Transverse colon (tissue), 4 donors: ENCODE measurements at regions not wholly inside any gene's neighbourhood (a gene's known extent, or its start where the extent isn't known, plus 50 kb on each side); places are given as distances from the start of the nearest gene placed in this dataset.

Experiments
- DNase-seq: peaks from one replicate; pipeline ENCODE4 v3.0.0-alpha.2; 2019
- H3K27ac ChIP-seq, 4 donors: fragments of 200-600 bp; sonication (generic); 2 replicates each; pipeline ENCODE4 v1.5.1; 2016 to 2018; ENCODE audit warnings: inconsistent platforms in 4 of 4
- H3K27me3 ChIP-seq: fragments of 200-600 bp; sonication (generic); 2 replicates; pipeline ENCODE4 v1.5.1; 2017; ENCODE audit warnings: inconsistent platforms
- H3K36me3 ChIP-seq, 4 donors: fragments of 200-600 bp; sonication (generic); 2 replicates each; pipeline ENCODE4 v1.5.1; 2017 to 2019; ENCODE audit warnings: inconsistent platforms in 4 of 4
- H3K4me1 ChIP-seq, 4 donors: fragments of 200-600 bp; sonication (generic); 2 replicates each; pipeline ENCODE4 v1.5.1; 2017 to 2020; ENCODE audit warnings: inconsistent platforms in 4 of 4
- H3K4me3 ChIP-seq, 4 donors: fragments of 200-600 bp; sonication (generic); 1 replicate in 1 of 4; 2 replicates in 3 of 4; pipeline versions ENCODE4 v1.5.1 to v1.6.1; 2017 to 2019; ENCODE audit warnings: inconsistent platforms in 4 of 4
- H3K9me3 ChIP-seq, 2 donors: fragments of 200-600 bp; sonication (generic); 2 replicates each; pipeline ENCODE4 v1.5.1; 2017 to 2019; ENCODE audit warnings: inconsistent platforms in 2 of 2
- CTCF ChIP-seq, 5 experiments: fragments of 200-600 bp in 3 of 5; fragments of 450-650 bp in 2 of 5; sonication (generic) in 3 of 5; IDR thresholded peaks; 1 replicate in 2 of 5; 2 replicates in 3 of 5; pipeline ENCODE4 v1.5.1; 2016 to 2017; ENCODE audit warnings: antibody characterized with exemption in 5 of 5, inconsistent platforms in 3 of 5, mild to moderate bottlenecking in 2 of 5, moderate library complexity in 1 of 5
- EP300 ChIP-seq: sonication (generic); formaldehyde crosslinking; IDR thresholded peaks from one replicate; pipeline ENCODE4 v1.6.1; 2017; ENCODE audit warnings: antibody characterized with exemption, low read depth
- POLR2A ChIP-seq: fragments of 450-650 bp; IDR thresholded peaks from one replicate; pipeline ENCODE4 v1.6.1; 2016; ENCODE audit warnings: antibody characterized with exemption, mild to moderate bottlenecking, moderate library complexity
- POLR2AphosphoS5 ChIP-seq, 3 donors: sonication (generic); formaldehyde crosslinking; IDR thresholded peaks; one replicate each; pipeline ENCODE4 v1.6.1; 2016; ENCODE audit warnings: antibody characterized with exemption in 3 of 3
- WGBS, 2 donors: methylation state at CpG; one replicate each; pipeline ENCODE4 v1.1.5; 2018; ENCODE audit warnings: low coverage in 1 of 2; 5-methylcytosine and 5-hydroxymethylcytosine counted together
- in situ Hi-C, 4 donors: fragments of 200-750 bp; cut with MboI; loops; one replicate each; pipeline versions ENCODE4 v1.15.0 to v1.15.1; 2017; ENCODE audit warnings: low sequenced_read_pairs in 3 of 4, low pct_ligation_motif_present in 1 of 4, low pct_unique_long_range_greater_than_20kb in 1 of 4
- intact Hi-C: fragments of 100-400 bp; cut with DNase I; formaldehyde crosslinking; loops from one replicate; pipeline ENCODE4 v1.15.1; 2023; ENCODE audit warnings: low total_unique reads

GRCh38 chr22:48588151-48588877 is 1239.4 kb downstream of the BRD1 start:
- Histone ChIP-seq H3K4me3 (no peak overlapping the region), H3K4me1 (no peaks in the 10 kb centered on the region), H3K27ac (no peak overlapping the region), H3K36me3 (no peaks in the 10 kb centered on the region), H3K9me3 (no peaks in the 10 kb centered on the region), H3K27me3 (no peaks in the 10 kb centered on the region)
- intact Hi-C loops = no loop called here
- in situ Hi-C loops = no loop called here
- DNase-seq = no peak
- TF ChIP-seq POLR2A = no peak
- no peak for TF ChIP-seq EP300
- TF ChIP-seq POLR2AphosphoS5 (IDR thresholded peaks at IDR 0.05) = no peak
- TF ChIP-seq CTCF (IDR thresholded peaks at IDR 0.05) = no peak
- WGBS, 2 donors = 87% methylated on average over 23 of the region's 23 CpGs; no CpG with 5 or more reads in 1 of the 2 donors

- no peak for DNase-seq
- no peak for TF ChIP-seq EP300
- no peak for TF ChIP-seq POLR2A
- TF ChIP-seq POLR2AphosphoS5 (IDR thresholded peaks at IDR 0.05) = no peak
- no peak for TF ChIP-seq CTCF (IDR thresholded peaks at IDR 0.05)
- in situ Hi-C loops = no loop called here
Measured at GRCh38 chr22:48587236-48587865, 1240.3 kb downstream of the BRD1 start.

GRCh38 chr22:48586799-48587185 is 1240.9 kb downstream of the BRD1 start:
- 80% methylated on average over 7 of the region's 7 CpGs; no CpG with 5 or more reads in 1 of the 2 donors for WGBS, 2 donors
- no peaks in the 10 kb centered on the region for H3K4me1 ChIP-seq
- no peaks in the 10 kb centered on the region for H3K36me3 ChIP-seq
- intact Hi-C loops (no loop called here), in situ Hi-C loops (no loop called here)
- TF ChIP-seq POLR2AphosphoS5 (IDR thresholded peaks at IDR 0.05) = no peak
- no peak for TF ChIP-seq EP300
- no peak for TF ChIP-seq CTCF (IDR thresholded peaks at IDR 0.05)
- no peak for TF ChIP-seq POLR2A
- no peak overlapping the region for H3K27ac ChIP-seq
- no peak for DNase-seq
- H3K27me3 ChIP-seq = no peaks in the 10 kb centered on the region
- H3K9me3 ChIP-seq = no peaks in the 10 kb centered on the region
- no peak overlapping the region for H3K4me3 ChIP-seq

More at GRCh38 chr22:48587236-48587865, 1240.3 kb downstream of the BRD1 start:
- Histone ChIP-seq H3K4me3 (no peak overlapping the region), H3K9me3 (no peaks in the 10 kb centered on the region), H3K27ac (no peak overlapping the region), H3K27me3 (no peaks in the 10 kb centered on the region), H3K4me1 (no peaks in the 10 kb centered on the region), H3K36me3 (no peaks in the 10 kb centered on the region)
- WGBS, 2 donors = 80 to 85% methylated on average over 1 to 17 of the region's 18 CpGs
- intact Hi-C loops = no loop called here

- intact Hi-C loops = no loop called here
- H3K27me3 ChIP-seq = no peaks in the 10 kb centered on the region
- H3K4me1 ChIP-seq = no peaks in the 10 kb centered on the region
- WGBS, 2 donors = 69% methylated on average over 21 of the region's 21 CpGs; no CpG with 5 or more reads in 1 of the 2 donors
- DNase-seq = no peak
- no peak overlapping the region for H3K27ac ChIP-seq
- no peaks in the 10 kb centered on the region for H3K9me3 ChIP-seq
- TF ChIP-seq EP300 = no peak
- no peak for TF ChIP-seq POLR2A
- no peak for TF ChIP-seq POLR2AphosphoS5 (IDR thresholded peaks at IDR 0.05)
- no peak for TF ChIP-seq CTCF (IDR thresholded peaks at IDR 0.05)
- no peaks in the 10 kb centered on the region for H3K36me3 ChIP-seq
- H3K4me3 ChIP-seq = no peak overlapping the region
- in situ Hi-C loops = no loop called here
Measured at GRCh38 chr22:48585916-48586798, 1241.5 kb downstream of the BRD1 start.
